HEK293 (cell line): ENCODE measurements at regions not wholly inside any gene's neighbourhood (a gene's known extent, or its start where the extent isn't known, plus 50 kb on each side); places are given as distances from the start of the nearest gene placed in this dataset.

Experiments
- CTCF ChIA-PET: fragments of 350-600 bp; formaldehyde crosslinking; extraction: SDS; loops from one replicate; lab custom pipeline; 2021; ENCODE audit warnings: antibody characterized with exemption; lab: Yijun Ruan, JAX
- POLR2A ChIA-PET: fragments of 300-600 bp; formaldehyde crosslinking; extraction: SDS; loops from one replicate; lab custom pipeline; 2020; ENCODE audit warnings: antibody characterized with exemption, inconsistent platforms; lab: Yijun Ruan, JAX
- H3K27ac ChIP-seq: fragments of 200-500 bp; sonication (Bioruptor generic); 2 replicates; pipeline ENCODE4 v1.5.1; 2014; ENCODE audit warnings: low read depth, low read length, control low read depth, inconsistent platforms; ENCODE audit errors: extremely low read depth
- H3K36me3 ChIP-seq, 2 experiments: fragments of 200-500 bp in 1 of 2; sonication (Bioruptor generic) in 1 of 2; 1 replicate in 1 of 2; 2 replicates in 1 of 2; pipeline ENCODE4 v1.5.1; 2014 to 2017; ENCODE audit warnings: inconsistent platforms in 2 of 2, low read length in 2 of 2; ENCODE audit not compliant: control insufficient read depth in 2 of 2, insufficient read depth in 1 of 2
- H3K4me1 ChIP-seq: fragments of 200-500 bp; sonication (Bioruptor generic); 2 replicates; pipeline ENCODE4 v1.5.1; 2014; ENCODE audit warnings: mild to moderate bottlenecking, low read length, inconsistent platforms; ENCODE audit not compliant: control insufficient read depth, insufficient read depth
- H3K4me3 ChIP-seq: 2 replicates; pipeline ENCODE4 v1.5.1; 2011; ENCODE audit warnings: low read depth, mild to moderate bottlenecking, control low read depth, low read length, moderate library complexity
- H3K9me3 ChIP-seq: fragments of 200-500 bp; sonication (Bioruptor generic); 2 replicates; pipeline ENCODE4 v1.5.1; 2014; ENCODE audit warnings: low read depth, low read length, inconsistent platforms; ENCODE audit not compliant: control insufficient read depth, insufficient read depth
- BCL11B ChIP-seq: fragments of 450-650 bp; formaldehyde crosslinking; IDR thresholded peaks from 2 replicates; pipeline ENCODE4 v1.5.1; 2016; ENCODE audit warnings: low read depth, missing biosample characterization, missing genetic modification characterization
- EGR2 ChIP-seq: fragments of 450-650 bp; formaldehyde crosslinking; IDR thresholded peaks from 2 replicates; pipeline ENCODE4 v1.5.1; 2016; ENCODE audit warnings: low read depth, missing biosample characterization, missing genetic modification characterization
- GLI4 ChIP-seq: fragments of 450-650 bp; formaldehyde crosslinking; IDR thresholded peaks from 2 replicates; pipeline ENCODE4 v1.5.1; 2016; ENCODE audit warnings: missing biosample characterization, missing genetic modification characterization
- IKZF3 ChIP-seq: fragments of 450-650 bp; IDR thresholded peaks from 2 replicates; pipeline ENCODE4 v1.5.0; 2018; ENCODE audit warnings: missing biosample characterization, mild to moderate bottlenecking, missing genetic modification characterization, moderate library complexity
- KLF7 ChIP-seq: fragments of 450-650 bp; formaldehyde crosslinking; IDR thresholded peaks from 2 replicates; pipeline ENCODE4 v1.5.1; 2016; ENCODE audit warnings: missing biosample characterization, missing genetic modification characterization, borderline replicate concordance
- KLF9 ChIP-seq: fragments of 450-650 bp; formaldehyde crosslinking; IDR thresholded peaks from 2 replicates; pipeline ENCODE4 v1.5.1; 2016; ENCODE audit warnings: missing biosample characterization, missing genetic modification characterization, low read depth
- MEIS1 ChIP-seq: sonication (generic); formaldehyde crosslinking; IDR thresholded peaks from 2 replicates; pipeline ENCODE4 v1.8.1; 2022; ENCODE audit warnings: missing genetic modification reagents, mild to moderate bottlenecking, borderline replicate concordance
- TCF7L2 ChIP-seq: IDR thresholded peaks from 2 replicates; pipeline ENCODE4 v1.6.1; 2011; ENCODE audit warnings: low read depth, mild to moderate bottlenecking, inconsistent platforms, low read length, moderate library complexity, borderline replicate concordance
- ZBTB1 ChIP-seq: fragments of 450-650 bp; formaldehyde crosslinking; IDR thresholded peaks from 2 replicates; pipeline ENCODE4 v1.5.1; 2016; ENCODE audit warnings: missing biosample characterization, missing genetic modification characterization
- ZNF112 ChIP-seq: fragments of 450-650 bp; formaldehyde crosslinking; IDR thresholded peaks from 2 replicates; pipeline ENCODE4 v1.5.0; 2017; ENCODE audit warnings: missing biosample characterization, missing genetic modification characterization
- ZNF155 ChIP-seq: fragments of 450-650 bp; formaldehyde crosslinking; IDR thresholded peaks from 2 replicates; pipeline ENCODE4 v1.5.1; 2016; ENCODE audit warnings: missing biosample characterization, missing genetic modification characterization
- ZNF221 ChIP-seq: fragments of 450-650 bp; formaldehyde crosslinking; IDR thresholded peaks from 2 replicates; pipeline ENCODE4 v1.5.1; 2017; ENCODE audit warnings: missing biosample characterization, missing genetic modification characterization, borderline replicate concordance
- ZNF266 ChIP-seq: fragments of 450-650 bp; formaldehyde crosslinking; IDR thresholded peaks from 2 replicates; pipeline ENCODE4 v1.5.1; 2016; ENCODE audit warnings: missing biosample characterization, missing genetic modification characterization, low read depth
- ZNF37A ChIP-seq: fragments of 450-650 bp; IDR thresholded peaks from 2 replicates; pipeline ENCODE4 v1.5.1; 2018; ENCODE audit warnings: missing biosample characterization, missing genetic modification characterization
- ZNF404 ChIP-seq: fragments of 450-650 bp; formaldehyde crosslinking; IDR thresholded peaks from 2 replicates; pipeline ENCODE4 v1.5.1; 2017; ENCODE audit warnings: missing biosample characterization, missing genetic modification characterization
- ZNF473 ChIP-seq: fragments of 450-650 bp; formaldehyde crosslinking; IDR thresholded peaks from 2 replicates; pipeline ENCODE4 v1.5.1; 2017; ENCODE audit warnings: missing biosample characterization, missing genetic modification characterization
- ZNF514 ChIP-seq: fragments of 450-650 bp; formaldehyde crosslinking; IDR thresholded peaks from 2 replicates; pipeline ENCODE4 v1.5.1; 2016; ENCODE audit warnings: missing biosample characterization, missing genetic modification characterization
- ZNF600 ChIP-seq: fragments of 450-650 bp; formaldehyde crosslinking; IDR thresholded peaks from 2 replicates; pipeline ENCODE4 v1.5.1; 2016; ENCODE audit warnings: missing biosample characterization, missing genetic modification characterization
- ZNF623 ChIP-seq: fragments of 450-650 bp; formaldehyde crosslinking; IDR thresholded peaks from 2 replicates; pipeline ENCODE4 v1.5.1; 2016; ENCODE audit warnings: missing biosample characterization, missing genetic modification characterization
- ZNF658 ChIP-seq: fragments of 450-650 bp; formaldehyde crosslinking; IDR thresholded peaks from 2 replicates; pipeline ENCODE4; 2016; ENCODE audit warnings: missing biosample characterization, missing genetic modification characterization
- ZNF707 ChIP-seq: fragments of 450-650 bp; formaldehyde crosslinking; IDR thresholded peaks from 2 replicates; pipeline ENCODE4 v1.5.1; 2016; ENCODE audit warnings: missing biosample characterization, missing genetic modification characterization
- ZNF777 ChIP-seq: fragments of 450-650 bp; formaldehyde crosslinking; IDR thresholded peaks from 2 replicates; pipeline ENCODE4 v1.5.1; 2017; ENCODE audit warnings: missing biosample characterization, missing genetic modification characterization, borderline replicate concordance
- ZNF843 ChIP-seq: fragments of 450-650 bp; formaldehyde crosslinking; IDR thresholded peaks from 2 replicates; pipeline ENCODE4 v1.5.1; 2016; ENCODE audit warnings: missing biosample characterization, missing genetic modification characterization
- TF ChIP-seq, protein P1 (sequence below): fragments of 450-650 bp; formaldehyde crosslinking; IDR thresholded peaks from 2 replicates; pipeline ENCODE4 v1.5.1; 2016; ENCODE audit warnings: missing biosample characterization, missing genetic modification characterization
- TF ChIP-seq, protein P2 (sequence below): fragments of 450-650 bp; formaldehyde crosslinking; IDR thresholded peaks from 2 replicates; pipeline ENCODE4 v1.5.1; 2016; ENCODE audit warnings: missing biosample characterization, missing genetic modification characterization, low read depth

GRCh38 chr15:38678281-38678680 is 113.7 kb upstream of the RASGRP1 start:
- CTCF ChIA-PET = interaction anchor here (0.6 to 2.5 kb wide), 3 partner anchors 12 to 264 kb away, joined by 3 to 8 read pairs (median 7); no protein-coding TSS in a partner anchor
- Histone ChIP-seq H3K4me3 (no peak overlapping the region), H3K4me1 (no peaks in the 10 kb centered on the region), H3K9me3 (no peaks in the 10 kb centered on the region), H3K27ac (no peak overlapping the region), H3K36me3 (no peaks in the 10 kb centered on the region)
- TF ChIP-seq KLF9 (tag by site-specific recombination) = no peak
- no peak for TF ChIP-seq MEIS1 (CRISPR knock-in tag)
- no peak for TF ChIP-seq ZNF843 (tag by site-specific recombination)
- TF ChIP-seq ZNF266 (tag by site-specific recombination) = no peak
- no peak for TF ChIP-seq ZNF623 (tag by site-specific recombination)
- TF ChIP-seq IKZF3 = no peak
- TF ChIP-seq ZNF221 (tag by site-specific recombination) = no peak
- no peak for TF ChIP-seq ZBTB1 (tag by site-specific recombination)
- no peak for TF ChIP-seq ZNF404
- no peak for TF ChIP-seq ZNF600
- no peak for TF ChIP-seq EGR2 (tag by site-specific recombination)
- POLR2A ChIA-PET = no interaction called here

DNA sequence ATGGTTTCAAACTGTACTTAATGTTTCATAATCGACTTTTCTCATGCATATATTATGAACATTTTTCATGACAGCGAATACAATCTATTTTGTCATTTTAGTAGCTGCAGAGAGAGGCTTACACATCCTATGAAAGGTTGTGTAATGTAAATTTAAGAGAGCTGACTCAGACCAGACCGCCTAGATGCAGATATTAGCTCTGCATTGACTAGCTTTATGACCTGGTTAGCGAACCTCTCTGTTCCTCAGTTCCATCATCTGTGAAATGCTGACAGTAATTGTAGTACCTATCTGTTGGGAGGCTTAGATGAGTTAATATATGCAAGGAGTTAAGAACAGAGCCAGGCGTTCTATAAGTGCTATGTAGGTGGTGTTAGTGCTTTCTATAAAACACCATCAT is 116.2 kb upstream of the RASGRP1 start:
- no peak overlapping the region for H3K4me3 ChIP-seq
- CTCF ChIA-PET = interaction anchor here (0.5 to 1.0 kb wide), 2 partner anchors 10 to 73 kb away, joined by 3 read pairs; no protein-coding TSS in a partner anchor
- no peaks in the 10 kb centered on the region for H3K4me1 ChIP-seq
- TF ChIP-seq ZNF777 (no peak), ZNF112 (no peak)
- TF ChIP-seq, all 188 proteins: peak for 0
- no peaks in the 10 kb centered on the region for H3K36me3 ChIP-seq
- no peak overlapping the region for H3K27ac ChIP-seq
- H3K9me3 ChIP-seq = no peaks in the 10 kb centered on the region
- POLR2A ChIA-PET = no interaction called here

- TF ChIP-seq TCF7L2 = no peak
- no peak for TF ChIP-seq ZNF514
- TF ChIP-seq, protein P1, sequence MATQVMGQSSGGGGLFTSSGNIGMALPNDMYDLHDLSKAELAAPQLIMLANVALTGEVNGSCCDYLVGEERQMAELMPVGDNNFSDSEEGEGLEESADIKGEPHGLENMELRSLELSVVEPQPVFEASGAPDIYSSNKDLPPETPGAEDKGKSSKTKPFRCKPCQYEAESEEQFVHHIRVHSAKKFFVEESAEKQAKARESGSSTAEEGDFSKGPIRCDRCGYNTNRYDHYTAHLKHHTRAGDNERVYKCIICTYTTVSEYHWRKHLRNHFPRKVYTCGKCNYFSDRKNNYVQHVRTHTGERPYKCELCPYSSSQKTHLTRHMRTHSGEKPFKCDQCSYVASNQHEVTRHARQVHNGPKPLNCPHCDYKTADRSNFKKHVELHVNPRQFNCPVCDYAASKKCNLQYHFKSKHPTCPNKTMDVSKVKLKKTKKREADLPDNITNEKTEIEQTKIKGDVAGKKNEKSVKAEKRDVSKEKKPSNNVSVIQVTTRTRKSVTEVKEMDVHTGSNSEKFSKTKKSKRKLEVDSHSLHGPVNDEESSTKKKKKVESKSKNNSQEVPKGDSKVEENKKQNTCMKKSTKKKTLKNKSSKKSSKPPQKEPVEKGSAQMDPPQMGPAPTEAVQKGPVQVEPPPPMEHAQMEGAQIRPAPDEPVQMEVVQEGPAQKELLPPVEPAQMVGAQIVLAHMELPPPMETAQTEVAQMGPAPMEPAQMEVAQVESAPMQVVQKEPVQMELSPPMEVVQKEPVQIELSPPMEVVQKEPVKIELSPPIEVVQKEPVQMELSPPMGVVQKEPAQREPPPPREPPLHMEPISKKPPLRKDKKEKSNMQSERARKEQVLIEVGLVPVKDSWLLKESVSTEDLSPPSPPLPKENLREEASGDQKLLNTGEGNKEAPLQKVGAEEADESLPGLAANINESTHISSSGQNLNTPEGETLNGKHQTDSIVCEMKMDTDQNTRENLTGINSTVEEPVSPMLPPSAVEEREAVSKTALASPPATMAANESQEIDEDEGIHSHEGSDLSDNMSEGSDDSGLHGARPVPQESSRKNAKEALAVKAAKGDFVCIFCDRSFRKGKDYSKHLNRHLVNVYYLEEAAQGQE (tag by site-specific recombination) = no peak
- TF ChIP-seq BCL11B (tag by site-specific recombination) = no peak
- TF ChIP-seq ZNF658 (tag by site-specific recombination) = no peak
- no peak for TF ChIP-seq GLI4 (tag by site-specific recombination)
- TF ChIP-seq ZNF155 = no peak
- no peak for TF ChIP-seq ZNF473 (tag by site-specific recombination)
- no peak for TF ChIP-seq ZNF37A (tag by site-specific recombination)
- TF ChIP-seq, protein P2, sequence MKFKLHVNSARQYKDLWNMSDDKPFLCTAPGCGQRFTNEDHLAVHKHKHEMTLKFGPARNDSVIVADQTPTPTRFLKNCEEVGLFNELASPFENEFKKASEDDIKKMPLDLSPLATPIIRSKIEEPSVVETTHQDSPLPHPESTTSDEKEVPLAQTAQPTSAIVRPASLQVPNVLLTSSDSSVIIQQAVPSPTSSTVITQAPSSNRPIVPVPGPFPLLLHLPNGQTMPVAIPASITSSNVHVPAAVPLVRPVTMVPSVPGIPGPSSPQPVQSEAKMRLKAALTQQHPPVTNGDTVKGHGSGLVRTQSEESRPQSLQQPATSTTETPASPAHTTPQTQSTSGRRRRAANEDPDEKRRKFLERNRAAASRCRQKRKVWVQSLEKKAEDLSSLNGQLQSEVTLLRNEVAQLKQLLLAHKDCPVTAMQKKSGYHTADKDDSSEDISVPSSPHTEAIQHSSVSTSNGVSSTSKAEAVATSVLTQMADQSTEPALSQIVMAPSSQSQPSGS (tag by site-specific recombination) = no peak
- no peak for TF ChIP-seq ZNF707 (tag by site-specific recombination)
- TF ChIP-seq KLF7 (tag by site-specific recombination) = no peak
- Histone ChIP-seq H3K36me3 (no peaks in the 10 kb centered on the region), H3K4me1 (no peaks in the 10 kb centered on the region), H3K27ac (no peak overlapping the region), H3K9me3 (no peaks in the 10 kb centered on the region), H3K4me3 (no peak overlapping the region)
- ChIA-PET POLR2A (no interaction called here), CTCF (interaction anchor here (0.5 to 3.1 kb wide), 16 partner anchors 9 to 1673 kb away, joined by 3 to 22 read pairs (median 3); no protein-coding TSS in a partner anchor)
Measured at GRCh38 chr15:38682363-38682762, 117.7 kb upstream of the RASGRP1 start.
